Cardiac septum (tissue), 1 donor: ENCODE measurements at regions not wholly inside any gene's neighbourhood (a gene's known extent, or its start where the extent isn't known, plus 50 kb on each side); places are given as distances from the start of the nearest gene placed in this dataset.

ENCODE experiments used
- DNase-seq: peaks from one replicate; pipeline ENCODE4 v3.0.0-alpha.2; 2020; ENCODE audit warnings: low spot score
- intact Hi-C: fragments of 100-400 bp; cut with DNase I; formaldehyde crosslinking; loops from one replicate; pipeline ENCODE4 v1.14.0; 2022
- donor health status: DM: no; HTN: no; CAD: no.

- DNase-seq: no peak
- intact Hi-C loops: no loop called here
These were observed 64.1 kb upstream of the TYRP1 start for GRCh38 chr9:12629067-12629466.

- no peak for DNase-seq
- intact Hi-C loops: no loop called here
These were observed 61.3 kb upstream of the TYRP1 start for GRCh38 chr9:12631866-12632265.

GRCh38 chr9:12633016-12633765, 60.0 kb upstream of the TYRP1 start:
- DNase-seq: no peak
- intact Hi-C loops: no loop called here

GRCh38 chr9:12640016-12640587, 53.1 kb upstream of the TYRP1 start:
- intact Hi-C loops: no loop called here
- no peak for DNase-seq

- no peak for DNase-seq
- intact Hi-C loops: no loop called here
These were observed 52.1 kb upstream of the TYRP1 start for GRCh38 chr9:12640866-12641636.
